Activated CD4-positive, alpha-beta T cell treated with anti-CD3 and anti-CD28 coated beads, Interleukin-2, amount 50 U/mL, for 48 hours (primary cell): ENCODE measurements at regions not wholly inside any gene's neighbourhood (a gene's known extent, or its start where the extent isn't known, plus 50 kb on each side); places are given as distances from the start of the nearest gene placed in this dataset.
A peak's percentile ranks its signal among the peaks of the same experiment; 100 is the strongest.

Experiments
- DNase-seq, 2 experiments: peaks; one replicate each; pipeline ENCODE4 v3.0.0-alpha.2; 2020

DNA sequence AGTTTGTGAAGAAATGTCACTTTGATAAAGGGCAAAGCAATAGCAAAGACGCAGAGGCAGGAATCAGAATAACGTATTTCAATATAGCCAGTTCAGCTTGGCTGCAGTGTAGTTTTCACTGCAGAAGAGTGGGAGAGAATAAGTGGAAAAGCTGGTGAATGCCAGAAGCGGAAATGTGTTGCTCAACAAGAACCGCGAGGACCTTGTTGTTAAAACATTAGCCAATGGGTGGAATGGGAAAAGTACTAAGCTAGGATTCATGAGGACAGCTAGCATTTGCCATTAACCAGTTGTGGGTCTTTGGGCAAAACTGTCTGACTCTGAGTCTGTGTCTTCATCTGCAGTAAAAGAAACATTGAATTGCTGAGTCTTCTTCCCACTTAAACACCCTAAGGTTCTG is 292.9 kb upstream of the GRIP1 start:
- no peak for DNase-seq

DNA sequence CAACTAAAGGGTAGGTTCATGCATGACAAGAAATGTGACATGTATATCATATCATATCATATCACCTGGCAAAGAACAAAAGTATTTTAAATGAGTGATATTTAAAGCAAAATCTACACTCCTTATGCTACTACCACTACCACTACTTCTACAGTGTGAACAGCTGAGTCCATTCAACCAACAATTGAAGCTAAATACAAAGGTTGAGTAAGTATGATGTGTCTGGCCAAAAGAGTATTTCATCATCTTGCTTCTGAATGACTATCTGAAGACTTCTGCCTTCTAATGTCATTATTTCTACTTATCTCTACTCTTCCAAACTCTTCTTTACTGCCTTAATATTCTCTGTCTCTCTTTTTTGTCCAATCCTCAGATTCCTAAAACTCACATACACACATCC is 292.6 kb upstream of the CAND1 start:
- DNase-seq: no peak

DNA sequence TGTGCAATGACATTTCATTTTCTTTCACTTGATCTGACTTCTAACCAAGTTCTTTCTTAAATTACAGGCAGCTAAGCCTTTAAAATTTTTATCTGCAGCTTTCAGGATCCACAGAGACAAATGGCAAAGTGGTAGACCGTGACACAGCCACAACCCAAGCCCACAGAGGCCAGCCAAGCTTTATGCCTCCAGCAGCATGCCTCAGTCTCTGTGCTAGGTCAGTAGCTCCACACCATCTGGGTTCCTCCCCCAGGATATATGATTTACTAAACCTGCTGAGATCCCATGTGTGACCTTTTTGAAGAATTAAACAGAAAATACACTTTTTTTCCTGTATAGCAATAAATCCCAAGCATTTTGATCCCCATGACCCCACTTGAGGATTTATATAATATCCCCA is 290.4 kb upstream of the CAND1 start:
- DNase-seq: peak in 1 of 2 experiments; percentile 19

DNA sequence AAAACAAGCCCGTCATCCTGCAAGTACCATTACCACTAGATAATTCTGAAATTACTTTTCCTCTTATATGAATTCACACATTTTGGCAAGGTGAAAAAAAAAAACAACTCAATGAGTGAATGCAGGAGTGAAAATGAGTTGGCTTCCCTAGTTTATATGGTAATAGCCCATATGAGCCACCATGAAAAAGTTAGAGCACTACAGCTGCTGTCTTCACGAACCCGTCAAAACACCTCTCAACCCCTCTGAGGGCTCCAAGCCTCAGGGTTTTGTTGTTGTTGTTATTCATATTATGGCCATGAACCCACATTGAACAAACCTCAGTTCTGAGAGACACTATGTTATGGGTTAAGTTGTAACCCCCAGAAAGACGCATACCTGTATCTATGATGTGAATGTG is 289.9 kb upstream of the CAND1 start:
- DNase-seq: no peak

DNA sequence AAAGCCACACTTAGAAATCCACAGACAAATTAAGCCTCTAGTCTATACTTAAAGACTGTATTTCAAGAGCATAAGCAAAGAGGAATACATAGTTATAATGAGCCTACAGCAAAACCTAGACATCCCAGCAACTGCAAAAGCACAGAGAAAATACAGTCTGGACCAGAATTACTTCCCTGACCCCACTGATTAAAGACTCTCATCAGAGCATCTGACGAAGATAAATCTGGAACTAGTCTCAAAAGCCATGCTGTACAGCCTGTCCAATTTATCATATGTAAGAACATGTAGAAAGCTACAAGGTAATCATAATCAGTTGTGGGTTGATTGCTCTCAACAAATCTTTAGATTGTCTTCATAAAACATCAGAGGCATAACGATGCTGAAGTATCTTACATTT is 285.1 kb upstream of the CAND1 start:
- no peak for DNase-seq

DNA sequence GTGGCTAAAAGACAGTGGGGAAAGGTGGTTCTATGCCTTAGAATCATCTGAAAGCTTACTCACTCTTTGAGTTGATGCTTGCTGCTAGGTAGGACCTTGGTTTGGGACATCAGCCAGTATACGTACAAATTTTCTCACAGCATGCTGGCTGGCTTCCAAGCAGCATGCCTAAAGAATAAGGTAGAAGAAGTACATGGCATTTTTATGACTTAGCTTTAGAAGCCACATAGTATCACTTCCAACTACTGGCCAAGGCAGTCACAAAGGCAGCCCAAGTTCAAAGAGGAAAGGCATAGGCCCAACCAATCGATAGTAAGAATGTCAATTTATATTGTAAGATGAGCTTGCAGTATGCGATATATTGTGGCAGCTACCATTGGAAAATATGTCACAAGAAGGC is 284.2 kb upstream of the CAND1 start:
- DNase-seq: no peak

DNA sequence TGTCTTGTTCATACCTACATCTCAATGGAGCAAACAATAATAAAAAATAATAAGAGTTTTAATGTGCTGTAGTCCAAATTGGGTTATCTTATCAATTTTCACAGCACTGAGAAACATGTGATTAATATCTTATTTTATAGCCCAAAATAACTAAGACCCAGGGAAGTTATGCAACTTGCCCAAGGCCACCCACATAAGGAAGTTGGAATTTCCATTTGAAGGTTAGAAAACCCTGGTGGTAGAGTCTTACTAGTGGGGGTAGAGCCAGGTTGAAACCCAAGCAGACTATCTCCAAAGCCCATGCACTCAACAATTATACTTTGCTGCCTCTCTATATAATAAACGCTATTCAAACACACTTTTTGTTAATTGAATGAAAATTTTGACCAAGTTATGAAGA is 270.0 kb upstream of the CAND1 start:
- no peak for DNase-seq

DNA sequence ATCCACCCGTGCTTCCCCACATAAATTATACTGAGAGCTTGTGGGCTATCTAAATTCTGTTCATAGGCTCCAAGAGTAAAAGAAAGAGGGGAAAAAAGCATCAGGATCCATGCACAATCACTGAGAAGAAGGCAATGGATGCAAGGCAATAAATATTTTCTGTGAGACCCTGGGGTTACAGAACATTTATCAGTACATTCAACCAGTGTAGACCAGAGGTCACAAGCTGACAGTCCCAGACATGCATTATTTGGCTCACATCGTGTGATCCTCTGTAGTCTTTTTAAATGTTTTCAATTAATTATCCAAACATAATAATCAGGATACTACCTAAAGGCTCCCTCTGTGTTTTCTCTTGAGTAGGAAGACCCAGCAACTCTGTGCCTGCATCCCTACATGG is 267.9 kb upstream of the CAND1 start:
- no peak for DNase-seq

DNA sequence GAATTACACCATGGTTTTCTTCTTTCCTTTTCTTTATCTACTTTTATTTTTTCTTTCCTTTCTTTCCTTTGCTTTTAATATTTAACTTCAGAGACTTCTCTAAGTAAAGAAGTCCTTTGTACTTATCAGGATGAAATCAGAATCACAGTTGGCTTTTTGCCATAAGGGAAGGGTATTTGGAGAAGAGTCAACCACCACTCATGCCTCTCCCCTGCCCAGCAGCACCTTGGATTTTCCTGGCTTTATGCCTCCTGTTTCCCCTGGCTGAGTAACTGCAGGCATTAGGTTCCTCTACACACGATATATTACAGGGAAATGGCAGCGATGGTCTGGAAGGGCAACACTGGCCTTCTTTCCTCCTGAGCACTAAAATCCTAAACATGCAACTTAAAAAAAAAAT is 266.4 kb upstream of the CAND1 start:
- DNase-seq: no peak

DNA sequence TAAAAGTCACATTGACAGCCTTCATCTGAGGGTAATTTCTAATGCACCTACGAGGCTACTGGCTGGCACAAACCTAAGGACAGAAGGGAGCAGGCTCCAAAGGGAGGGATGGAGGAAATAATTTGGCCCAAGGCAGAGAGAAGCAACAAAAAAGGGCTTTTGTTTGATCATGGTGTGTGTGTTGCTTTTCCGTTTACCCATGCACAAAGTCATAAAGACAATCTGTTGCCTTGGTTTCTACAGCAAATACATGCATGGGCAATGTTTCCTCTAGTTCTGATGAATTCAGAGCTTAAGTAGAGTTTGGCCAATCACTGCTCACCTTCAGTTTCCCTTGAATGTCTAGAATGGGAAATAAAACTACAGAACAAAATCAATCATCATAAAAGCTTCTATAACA is 262.5 kb upstream of the CAND1 start:
- DNase-seq: no peak

DNA sequence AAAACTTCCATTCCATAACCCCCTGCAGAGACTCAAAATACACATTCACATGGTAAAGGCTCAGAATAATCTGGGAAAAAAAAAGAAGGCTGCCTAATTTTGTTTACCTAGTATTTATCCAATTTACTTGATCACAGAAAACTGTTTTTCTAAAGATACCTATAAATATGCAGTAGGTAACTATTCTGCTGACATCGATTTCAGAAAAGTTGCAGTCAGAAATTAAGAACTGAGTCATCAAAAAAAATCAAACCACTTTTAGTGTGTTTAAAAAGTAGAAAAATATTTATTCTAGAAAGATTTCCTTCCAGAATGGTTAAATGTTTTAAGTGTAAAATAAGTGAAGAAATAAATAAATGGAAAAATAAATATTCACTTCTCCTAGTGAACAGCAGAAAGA is 254.5 kb upstream of the CAND1 start:
- DNase-seq: no peak

DNA sequence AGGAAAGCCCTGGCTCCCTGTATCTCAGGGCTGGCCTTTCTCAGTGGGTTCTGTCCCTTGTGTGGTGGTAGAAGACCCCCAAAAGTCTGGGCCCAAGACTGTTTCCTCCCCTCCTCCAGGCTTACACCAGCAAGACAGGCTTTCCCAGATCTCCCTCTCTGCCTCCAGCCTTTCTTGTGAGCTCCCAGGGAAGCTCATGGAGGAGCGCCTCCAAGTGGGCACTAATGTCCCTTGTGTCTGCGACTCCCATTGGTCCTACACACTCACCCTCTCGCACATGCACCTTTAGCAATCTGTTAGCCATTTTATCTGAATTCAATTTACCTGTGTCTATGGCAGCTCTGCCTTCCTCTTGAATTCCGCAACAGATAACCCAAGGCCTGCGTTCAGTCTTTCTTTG is 251.1 kb upstream of the CAND1 start:
- no peak for DNase-seq

DNA sequence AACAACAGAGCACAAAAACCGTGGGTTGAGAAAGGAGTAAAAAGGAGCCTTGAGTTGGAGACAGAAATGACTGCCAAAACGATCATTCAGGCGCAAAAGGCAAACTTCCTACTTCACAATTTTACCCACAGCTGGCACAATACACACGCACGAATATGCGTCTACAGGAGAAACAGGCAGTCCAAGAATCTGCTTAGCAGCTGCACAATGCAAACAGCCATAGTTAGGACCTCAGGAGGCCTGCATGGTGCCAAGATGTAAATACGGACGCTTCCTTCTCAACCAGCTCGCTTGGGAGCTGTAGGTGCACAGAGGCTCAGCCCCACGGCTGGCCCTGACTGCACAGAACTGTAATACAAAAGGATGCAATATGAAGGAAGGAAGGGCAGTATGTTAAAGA is 250.1 kb upstream of the CAND1 start:
- no peak for DNase-seq

DNA sequence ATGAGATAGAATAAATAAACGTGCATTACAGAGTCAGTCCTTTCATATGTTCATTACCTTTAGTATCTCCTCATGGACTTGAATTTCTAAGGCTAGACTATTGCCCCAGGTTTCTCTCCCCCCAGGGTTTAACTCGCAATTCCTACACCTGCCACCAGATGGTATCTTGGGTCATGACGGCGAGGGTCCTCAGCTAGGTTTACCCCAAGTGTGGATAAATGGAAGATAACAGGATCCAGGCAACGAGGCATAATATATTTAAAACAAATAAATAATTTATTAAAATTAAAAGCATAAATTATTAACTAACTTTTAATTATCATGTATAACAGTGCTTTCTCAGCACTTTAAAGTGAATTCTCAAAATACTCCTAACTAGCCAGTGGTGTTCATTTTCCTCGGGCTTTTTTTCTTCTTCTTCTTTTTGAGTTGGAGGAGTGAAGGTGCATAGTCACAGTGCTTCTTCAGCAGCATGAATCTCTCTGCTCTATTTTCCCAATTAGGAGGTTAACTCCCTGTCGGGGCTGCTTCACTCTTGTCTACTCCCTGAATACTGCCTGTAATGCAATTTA is 243.5 kb upstream of the CAND1 start:
- peak; percentile 60 to 70 for DNase-seq

DNA sequence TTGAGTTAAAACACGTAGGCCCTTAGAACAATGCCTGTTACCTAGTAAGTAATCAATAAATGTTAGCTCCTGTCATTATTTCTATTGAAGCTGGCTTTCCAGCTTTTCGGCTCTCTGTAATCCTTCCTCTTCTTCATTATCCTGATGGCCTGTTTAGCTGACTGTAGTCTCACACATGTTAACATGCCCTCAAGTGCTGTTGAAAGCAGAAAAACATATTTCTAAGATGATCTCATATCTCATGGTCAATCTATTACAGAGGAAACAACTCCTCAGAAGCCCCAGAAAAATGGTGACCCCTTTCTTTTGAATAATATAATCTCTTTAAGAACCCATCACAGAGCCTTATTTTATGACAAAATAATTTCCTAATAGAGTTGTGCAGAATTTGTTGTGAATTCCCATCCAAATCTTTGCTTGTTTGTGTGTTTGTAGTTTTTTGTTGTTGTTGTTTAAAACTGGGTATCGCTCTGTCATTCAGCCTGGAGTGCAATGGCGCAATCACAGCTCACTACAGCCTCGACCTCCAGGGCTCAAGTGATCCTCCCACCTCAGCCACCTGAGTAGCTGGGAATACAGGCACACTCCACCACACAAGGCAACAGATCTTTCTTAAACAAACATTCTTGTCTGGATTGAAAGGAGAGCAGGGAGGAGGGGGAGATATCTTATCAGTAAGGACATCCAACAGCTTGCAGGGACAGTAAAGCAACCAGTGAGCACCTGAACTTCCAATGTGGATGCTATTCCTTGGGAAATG is 242.5 kb upstream of the CAND1 start:
- DNase-seq: no peak

DNA sequence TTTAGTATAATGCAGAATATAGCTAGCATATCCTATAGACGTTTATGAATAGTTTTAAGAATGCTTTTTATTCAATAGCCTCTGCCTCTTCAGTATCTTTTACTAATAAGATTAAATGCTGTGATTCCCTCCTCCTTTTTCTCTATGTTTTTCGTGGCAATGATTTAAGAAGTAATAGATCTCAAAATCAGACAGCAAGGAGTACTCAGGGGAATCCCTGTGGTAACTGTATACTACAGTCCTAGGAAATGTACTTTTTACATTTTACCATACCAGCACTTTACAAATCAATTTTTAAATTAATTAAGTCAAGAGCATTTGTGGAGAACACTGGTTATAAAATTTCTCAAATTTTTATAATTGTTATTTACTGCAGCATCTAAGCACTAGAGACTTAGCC is 240.6 kb upstream of the CAND1 start:
- no peak for DNase-seq

DNA sequence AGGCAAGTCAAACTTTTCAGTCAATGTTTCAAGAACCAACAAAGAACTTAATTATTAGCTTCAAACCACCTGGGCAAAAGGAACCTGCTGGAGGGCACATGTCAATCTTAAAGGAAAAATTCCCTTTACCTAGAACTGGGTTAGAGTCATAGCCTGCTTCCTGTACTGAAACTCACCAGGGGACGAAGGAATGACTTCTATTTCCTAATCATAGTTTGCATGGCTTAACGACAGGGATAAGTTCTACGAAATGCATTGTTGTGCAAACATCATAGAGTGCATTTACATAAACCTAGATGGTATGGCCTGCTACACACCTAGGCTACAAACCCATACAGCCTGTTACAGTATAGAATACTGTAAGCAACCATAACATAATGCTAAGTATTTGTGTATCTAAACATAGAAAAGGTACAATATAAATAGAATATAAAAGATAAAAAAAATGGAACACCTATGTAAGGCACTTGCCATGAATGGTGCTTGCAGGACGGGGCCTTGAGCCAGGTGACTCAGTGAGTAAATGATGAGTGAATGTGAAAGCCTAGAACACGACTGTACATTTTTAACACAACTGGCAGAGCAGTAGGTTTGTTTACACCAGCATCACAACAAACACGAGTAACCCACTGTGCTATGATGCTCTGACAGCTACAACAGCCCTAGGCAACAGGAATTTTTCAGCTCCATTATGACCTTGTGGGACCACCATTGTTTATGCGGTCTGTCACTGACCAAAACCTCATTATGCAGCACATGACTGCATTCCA is 234.9 kb upstream of the CAND1 start:
- DNase-seq: no peak

DNA sequence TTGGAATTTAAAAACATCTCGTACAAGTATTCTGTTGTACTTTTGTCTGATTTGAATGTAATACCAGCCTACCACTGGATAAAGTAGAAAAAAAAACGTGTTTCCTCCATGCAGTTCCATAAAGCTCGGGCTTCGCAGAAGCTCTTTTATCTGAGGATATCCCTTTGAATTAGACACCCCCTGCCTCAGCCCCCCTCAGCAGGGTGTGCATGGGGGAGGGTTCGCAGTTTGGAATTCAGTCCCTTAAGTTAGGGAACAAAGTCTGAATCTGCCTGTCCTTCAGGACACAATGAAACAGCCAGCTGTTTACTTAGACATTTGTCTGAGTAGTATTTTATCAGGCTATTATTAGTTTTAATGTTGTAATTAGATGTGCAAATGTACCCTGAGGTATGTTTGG is 234.0 kb upstream of the CAND1 start:
- DNase-seq: no peak

DNA sequence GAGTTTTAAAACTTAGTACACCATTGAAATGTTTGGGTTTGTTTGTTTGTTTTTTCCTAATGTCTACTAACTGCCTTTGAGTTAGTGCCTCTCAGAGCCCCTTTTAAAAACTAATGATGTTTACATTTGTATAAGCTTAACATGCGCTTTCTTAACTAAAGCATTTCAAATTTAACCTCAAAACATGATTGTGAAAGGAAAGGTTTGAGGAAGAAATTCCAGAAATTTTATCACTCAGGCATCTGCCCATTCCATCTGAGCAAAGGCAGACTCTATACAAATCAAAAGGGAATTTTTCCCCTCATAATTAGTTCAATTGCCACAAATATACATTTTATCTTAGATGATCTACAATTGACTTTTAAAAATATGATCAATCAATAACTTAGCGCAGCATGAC is 230.7 kb upstream of the CAND1 start:
- no peak for DNase-seq

DNA sequence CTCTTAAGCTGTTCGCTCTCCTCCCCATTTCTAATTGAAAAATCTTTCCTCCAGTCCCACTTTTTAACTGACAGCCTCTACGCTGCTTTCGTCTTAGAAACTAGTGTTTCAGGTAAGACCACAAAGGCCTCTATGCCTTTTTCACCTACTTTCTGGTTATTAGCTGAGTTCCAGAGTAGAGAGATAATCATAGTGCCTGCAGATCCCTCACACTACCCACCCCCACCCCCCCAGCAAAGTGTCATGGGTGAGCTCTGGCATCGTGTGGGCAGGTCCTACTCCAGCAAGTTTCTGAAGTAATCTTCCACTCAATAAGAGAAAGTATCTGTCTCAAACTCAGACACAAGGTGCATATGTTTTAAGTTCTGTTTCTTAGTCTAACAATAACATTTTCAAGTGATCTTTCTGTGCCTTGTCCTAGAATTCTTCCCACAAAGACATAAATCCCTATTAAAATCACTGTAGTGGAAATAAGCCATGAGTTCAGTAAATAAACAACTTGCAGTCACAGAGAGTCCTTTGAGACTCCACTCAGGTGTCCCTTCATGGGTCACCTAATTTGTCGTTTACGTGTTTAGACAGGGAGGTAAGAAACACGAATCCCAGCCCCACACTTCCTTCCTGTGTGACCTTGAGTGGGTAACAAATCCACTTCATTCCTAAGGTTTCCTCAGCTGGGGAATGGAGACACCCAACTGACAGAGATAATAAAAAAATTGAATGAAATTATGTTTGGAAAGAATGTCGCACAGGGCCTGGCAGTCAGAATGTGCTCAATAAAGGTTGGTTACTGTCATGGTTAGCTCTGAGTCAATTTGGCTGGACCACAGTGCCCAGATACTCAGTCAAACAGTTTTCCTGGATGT is 228.9 kb upstream of the CAND1 start:
- no peak for DNase-seq

DNA sequence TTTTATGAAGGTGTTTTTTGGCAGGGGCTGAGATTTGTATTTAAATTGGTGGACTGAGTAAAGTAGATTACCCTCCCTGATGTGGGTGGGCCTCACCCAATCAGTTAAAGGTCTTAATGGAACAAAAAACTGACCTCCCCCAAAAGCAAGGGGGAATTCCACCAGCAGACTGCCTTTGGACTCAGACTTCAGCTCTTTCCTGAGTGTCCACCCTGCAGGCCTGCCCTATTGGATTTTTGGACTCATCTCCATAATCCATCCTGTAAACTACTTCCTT is 228.4 kb upstream of the CAND1 start:
- no peak for DNase-seq

DNA sequence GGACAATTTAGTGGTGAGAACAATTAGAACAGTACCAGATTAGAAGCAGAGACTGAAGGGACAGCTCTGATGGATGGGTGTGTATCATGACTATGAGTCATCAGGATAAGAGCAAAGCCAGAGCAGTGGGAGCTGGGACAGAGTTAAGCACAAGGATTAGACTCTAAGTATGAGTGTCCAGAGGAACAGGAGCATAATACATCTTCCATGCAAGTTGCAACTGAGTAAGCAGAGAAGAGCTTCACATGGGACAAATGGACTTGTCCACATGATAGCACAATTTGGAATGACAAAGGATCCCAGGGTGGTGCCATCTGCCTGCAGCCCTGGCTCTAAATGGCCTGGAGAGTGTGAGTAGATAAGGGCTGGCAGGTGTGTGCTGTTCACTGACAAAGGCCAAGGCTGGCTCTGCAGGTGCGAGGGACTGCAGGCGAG is 226.4 kb upstream of the CAND1 start:
- no peak for DNase-seq

DNA sequence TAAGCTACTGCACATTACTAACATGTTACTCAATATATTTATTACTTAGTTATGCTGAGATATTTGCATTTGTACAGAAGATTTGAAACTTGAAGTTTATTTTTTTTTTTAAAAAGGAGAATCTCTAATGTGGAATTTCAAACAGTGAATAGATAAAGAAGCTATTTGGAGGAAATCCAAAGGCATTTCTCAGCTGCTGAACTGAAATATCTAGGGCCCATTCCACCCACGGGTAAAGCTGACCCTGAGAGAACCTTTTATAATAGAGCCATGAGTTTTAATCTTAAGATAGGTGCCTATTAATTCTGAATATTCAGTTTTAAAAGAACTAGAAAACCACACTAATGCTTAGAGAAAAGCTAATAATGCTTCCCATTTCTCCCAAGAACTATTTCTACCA is 225.4 kb upstream of the CAND1 start:
- DNase-seq: no peak

DNA sequence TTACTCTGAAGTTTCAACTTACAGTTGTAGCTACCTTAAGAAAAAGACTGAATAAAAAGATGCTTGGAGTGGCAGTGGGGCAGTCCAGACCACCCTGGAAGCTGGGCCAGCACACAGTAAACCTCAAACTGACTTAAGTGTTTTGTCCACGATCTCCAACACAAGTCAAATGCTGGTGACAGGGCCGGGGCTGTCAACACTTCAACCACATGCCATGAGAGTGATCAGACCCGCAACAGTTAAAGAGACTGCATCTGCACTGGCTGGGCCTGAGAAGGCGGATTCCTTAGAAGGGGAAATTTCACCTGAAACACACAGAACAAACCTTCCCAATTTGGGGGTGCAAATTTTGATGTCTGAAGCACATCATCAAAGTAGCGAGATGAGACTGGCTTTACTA is 223.5 kb upstream of the CAND1 start:
- no peak for DNase-seq
